Mucosa of stomach (tissue), 1 donor: ENCODE measurements at regions not wholly inside any gene's neighbourhood (a gene's known extent, or its start where the extent isn't known, plus 50 kb on each side); places are given as distances from the start of the nearest gene placed in this dataset.

ENCODE experiments used
- H3K27me3 ChIP-seq: one replicate; pipeline ENCODE4 v1.7.0; 2013; ENCODE audit warnings: mild to moderate bottlenecking, low read length; ENCODE audit not compliant: control insufficient read depth, insufficient read depth
- H3K36me3 ChIP-seq: one replicate; pipeline ENCODE4 v1.7.0; 2013; ENCODE audit warnings: low read length; ENCODE audit not compliant: control insufficient read depth, insufficient read depth
- H3K4me1 ChIP-seq: one replicate; pipeline ENCODE4 v1.7.0; 2013; ENCODE audit warnings: mild to moderate bottlenecking, low read length; ENCODE audit not compliant: control insufficient read depth, insufficient read depth
- H3K4me3 ChIP-seq: one replicate; pipeline ENCODE4 v1.7.0; 2013; ENCODE audit warnings: low read length
- H3K9ac ChIP-seq: one replicate; pipeline ENCODE4 v1.7.0; 2013; ENCODE audit warnings: mild to moderate bottlenecking, low read length, moderate library complexity
- H3K9me3 ChIP-seq: one replicate; pipeline ENCODE4 v1.7.0; 2013; ENCODE audit warnings: mild to moderate bottlenecking, low read length, moderate library complexity; ENCODE audit not compliant: control insufficient read depth
- donor health status: Pancreatic carcinoma.

- H3K4me3 ChIP-seq, result no peak overlapping the region
- no peaks in the 10 kb centered on the region for H3K36me3 ChIP-seq
- no peak overlapping the region for H3K9ac ChIP-seq
- H3K27me3 ChIP-seq, result no peaks in the 10 kb centered on the region
- no peaks in the 10 kb centered on the region for H3K4me1 ChIP-seq
- H3K9me3 ChIP-seq, result no peaks in the 10 kb centered on the region
These were observed 895.2 kb upstream of the ZEB2 start for GRCh38 chr2:145415151-145415550.

- no peaks in the 10 kb centered on the region for H3K9me3 ChIP-seq
- H3K9ac ChIP-seq, result no peak overlapping the region
- H3K36me3 ChIP-seq, result no peaks in the 10 kb centered on the region
- no peaks in the 10 kb centered on the region for H3K4me1 ChIP-seq
- no peaks in the 10 kb centered on the region for H3K27me3 ChIP-seq
- H3K4me3 ChIP-seq, result no peak overlapping the region
These were observed 893.5 kb upstream of the ZEB2 start for GRCh38 chr2:145413261-145414030.

- H3K27me3 ChIP-seq, result no peaks in the 10 kb centered on the region
- H3K9me3 ChIP-seq, result no peaks in the 10 kb centered on the region
- H3K36me3 ChIP-seq, result no peaks in the 10 kb centered on the region
- no peak overlapping the region for H3K9ac ChIP-seq
- no peaks in the 10 kb centered on the region for H3K4me1 ChIP-seq
- no peak overlapping the region for H3K4me3 ChIP-seq
These were observed 892.2 kb upstream of the ZEB2 start for GRCh38 chr2:145412155-145412554.

- no peak overlapping the region for H3K9ac ChIP-seq
- no peaks in the 10 kb centered on the region for H3K4me1 ChIP-seq
- no peaks in the 10 kb centered on the region for H3K27me3 ChIP-seq
- no peaks in the 10 kb centered on the region for H3K36me3 ChIP-seq
- H3K4me3 ChIP-seq, result no peak overlapping the region
- H3K9me3 ChIP-seq, result no peaks in the 10 kb centered on the region
These were observed 891.6 kb upstream of the ZEB2 start for GRCh38 chr2:145411493-145411892.

- no peaks in the 10 kb centered on the region for H3K4me1 ChIP-seq
- no peak overlapping the region for H3K4me3 ChIP-seq
- no peaks in the 10 kb centered on the region for H3K9me3 ChIP-seq
These were observed 890.2 kb upstream of the ZEB2 start for GRCh38 chr2:145410086-145410485.

GRCh38 chr2:145408980-145409379 lies 889.1 kb upstream of the ZEB2 start:
- no peaks in the 10 kb centered on the region for H3K9me3 ChIP-seq
- no peak overlapping the region for H3K4me3 ChIP-seq
- no peak overlapping the region for H3K9ac ChIP-seq
- no peaks in the 10 kb centered on the region for H3K4me1 ChIP-seq
- H3K36me3 ChIP-seq, result no peaks in the 10 kb centered on the region
- H3K27me3 ChIP-seq, result no peaks in the 10 kb centered on the region

More at GRCh38 chr2:145410086-145410485, 890.2 kb upstream of the ZEB2 start:
- H3K36me3 ChIP-seq, result no peaks in the 10 kb centered on the region
- H3K27me3 ChIP-seq, result no peaks in the 10 kb centered on the region
- no peak overlapping the region for H3K9ac ChIP-seq

GRCh38 chr2:145404690-145405089 lies 884.8 kb upstream of the ZEB2 start:
- H3K36me3 ChIP-seq, result no peaks in the 10 kb centered on the region
- H3K4me3 ChIP-seq, result no peak overlapping the region
- no peaks in the 10 kb centered on the region for H3K4me1 ChIP-seq
- no peaks in the 10 kb centered on the region for H3K9me3 ChIP-seq
- H3K9ac ChIP-seq, result no peak overlapping the region
- no peaks in the 10 kb centered on the region for H3K27me3 ChIP-seq

- Histone ChIP-seq H3K4me1 (no peaks in the 10 kb centered on the region), H3K4me3 (no peak overlapping the region), H3K9me3 (no peaks in the 10 kb centered on the region), H3K9ac (no peak overlapping the region), H3K36me3 (no peaks in the 10 kb centered on the region), H3K27me3 (no peaks in the 10 kb centered on the region)
These were observed 882.9 kb upstream of the ZEB2 start for GRCh38 chr2:145402706-145403277.

- H3K4me1 ChIP-seq, result no peaks in the 10 kb centered on the region
- no peaks in the 10 kb centered on the region for H3K27me3 ChIP-seq
- no peak overlapping the region for H3K9ac ChIP-seq
- no peaks in the 10 kb centered on the region for H3K9me3 ChIP-seq
- H3K4me3 ChIP-seq, result no peak overlapping the region
- H3K36me3 ChIP-seq, result no peaks in the 10 kb centered on the region
These were observed 879.2 kb upstream of the ZEB2 start for GRCh38 chr2:145399131-145399530.

- H3K27me3 ChIP-seq, result no peaks in the 10 kb centered on the region
- H3K4me1 ChIP-seq, result no peaks in the 10 kb centered on the region
- H3K4me3 ChIP-seq, result no peak overlapping the region
- H3K9me3 ChIP-seq, result no peaks in the 10 kb centered on the region
- no peaks in the 10 kb centered on the region for H3K36me3 ChIP-seq
- no peak overlapping the region for H3K9ac ChIP-seq
These were observed 874.3 kb upstream of the ZEB2 start for GRCh38 chr2:145394181-145394580.

- H3K9me3 ChIP-seq, result no peaks in the 10 kb centered on the region
- H3K27me3 ChIP-seq, result no peaks in the 10 kb centered on the region
- no peaks in the 10 kb centered on the region for H3K36me3 ChIP-seq
- H3K4me3 ChIP-seq, result no peak overlapping the region
- H3K9ac ChIP-seq, result no peak overlapping the region
- H3K4me1 ChIP-seq, result no peaks in the 10 kb centered on the region
These were observed 867.1 kb upstream of the ZEB2 start for GRCh38 chr2:145386973-145387372.

GRCh38 chr2:145383961-145384360 lies 864.0 kb upstream of the ZEB2 start:
- Histone ChIP-seq H3K27me3 (no peaks in the 10 kb centered on the region), H3K4me1 (no peaks in the 10 kb centered on the region), H3K9me3 (no peaks in the 10 kb centered on the region), H3K36me3 (no peaks in the 10 kb centered on the region), H3K9ac (no peak overlapping the region), H3K4me3 (no peak overlapping the region)
